Activated CD8-positive, alpha-beta T cell treated with anti-CD3 and anti-CD28 coated beads for 36 hours (primary cell): ENCODE measurements at regions not wholly inside any gene's neighbourhood (a gene's known extent, or its start where the extent isn't known, plus 50 kb on each side); places are given as distances from the start of the nearest gene placed in this dataset.

Experiments
- ATAC-seq: fragments of 200-7000 bp; cut with Tn5 transposase; one replicate; pipeline ENCODE4 v1.10.0; 2021; ENCODE audit warnings: mild to moderate bottlenecking, moderate library complexity
- CTCF ChIA-PET: fragments of 350-600 bp; sonication (Branson Sonifier 250); formaldehyde crosslinking; loops from one replicate; lab custom pipeline; 2021; ENCODE audit warnings: antibody characterized with exemption; lab: Charles Lee
- POLR2A ChIA-PET: fragments of 350-600 bp; sonication (Branson Sonifier 250); formaldehyde crosslinking; loops from one replicate; lab custom pipeline; 2021; ENCODE audit warnings: antibody characterized with exemption; lab: Charles Lee
- DNase-seq: peaks from one replicate; pipeline ENCODE4 v3.0.0-alpha.2; 2020
- H3K27ac Mint-ChIP-seq: one replicate; pipeline ENCODE4 v1.8.0; 2021; ENCODE audit warnings: mild to moderate bottlenecking, mixed read lengths
- H3K27me3 Mint-ChIP-seq: one replicate; pipeline ENCODE4 v1.8.0; 2021; ENCODE audit warnings: mixed read lengths
- H3K36me3 Mint-ChIP-seq: one replicate; pipeline ENCODE4 v1.8.0; 2021; ENCODE audit warnings: low read depth, mixed read lengths
- H3K4me1 Mint-ChIP-seq: one replicate; pipeline ENCODE4 v1.8.0; 2021; ENCODE audit warnings: low read depth, mixed read lengths
- H3K4me3 Mint-ChIP-seq: one replicate; pipeline ENCODE4 v1.8.0; 2021; ENCODE audit warnings: mild to moderate bottlenecking, moderate library complexity, mixed read lengths
- H3K9me3 Mint-ChIP-seq: one replicate; pipeline ENCODE4 v1.8.0; 2021; ENCODE audit warnings: mixed read lengths
- CTCF ChIP-seq: fragments of 200-600 bp; IDR thresholded peaks from one replicate; pipeline ENCODE4 v1.8.0; 2022; ENCODE audit warnings: antibody characterized with exemption, mild to moderate bottlenecking
- intact Hi-C: fragments of 100-400 bp; cut with micrococcal nuclease; formaldehyde crosslinking; loops from one replicate; pipeline ENCODE4 v1.10.0; 2022

- no peaks in the 10 kb centered on the region for H3K36me3 Mint-ChIP-seq
- DNase-seq (no peak), ATAC-seq (no peak)
- no peak overlapping the region for H3K27ac Mint-ChIP-seq
- H3K4me1 Mint-ChIP-seq = no peaks in the 10 kb centered on the region
- H3K4me3 Mint-ChIP-seq = no peak overlapping the region
- CTCF ChIA-PET = no interaction called here
- intact Hi-C loops = no loop called here
- H3K9me3 Mint-ChIP-seq = peaks cover 1% of the 10 kb centered on the region
- no peaks in the 10 kb centered on the region for H3K27me3 Mint-ChIP-seq
- POLR2A ChIA-PET = no interaction called here
- TF ChIP-seq CTCF = no peak
These were observed 348.9 kb downstream of the HRH4 start for GRCh38 chr18:24809173-24809950.

- POLR2A ChIA-PET = no interaction called here
- intact Hi-C loops = no loop called here
- DNase-seq (no peak), ATAC-seq (no peak)
- CTCF ChIA-PET = interaction anchor here (0.6 kb wide), 1 partner anchor 1827 kb away, joined by 3 read pairs; no protein-coding TSS in a partner anchor
- TF ChIP-seq CTCF = no peak
- Mint-ChIP-seq H3K27ac (no peak overlapping the region), H3K27me3 (no peaks in the 10 kb centered on the region), H3K4me1 (no peaks in the 10 kb centered on the region), H3K4me3 (no peak overlapping the region), H3K9me3 (peaks cover 1% of the 10 kb centered on the region), H3K36me3 (no peaks in the 10 kb centered on the region)
These were observed 350.3 kb downstream of the HRH4 start for GRCh38 chr18:24810561-24811305.

GRCh38 chr18:24811950-24812681 is 351.7 kb downstream of the HRH4 start:
- Mint-ChIP-seq H3K27ac (no peak overlapping the region), H3K36me3 (no peaks in the 10 kb centered on the region), H3K4me3 (no peak overlapping the region), H3K4me1 (no peaks in the 10 kb centered on the region), H3K9me3 (peaks cover under 1% of the 10 kb centered on the region), H3K27me3 (no peaks in the 10 kb centered on the region)
- TF ChIP-seq CTCF = no peak
- ATAC-seq = no peak
- DNase-seq = no peak
- POLR2A ChIA-PET = no interaction called here
- intact Hi-C loops = no loop called here
- CTCF ChIA-PET = no interaction called here

- POLR2A ChIA-PET = no interaction called here
- H3K27ac Mint-ChIP-seq = no peak overlapping the region
These were observed 354.1 kb downstream of the HRH4 start for GRCh38 chr18:24814521-24814920.

More at GRCh38 chr18:24814521-24814920, 354.1 kb downstream of the HRH4 start:
- intact Hi-C loops = no loop called here
- H3K9me3 Mint-ChIP-seq = no peaks in the 10 kb centered on the region
- no peak for TF ChIP-seq CTCF
- CTCF ChIA-PET = no interaction called here
- H3K4me3 Mint-ChIP-seq = no peak overlapping the region
- ATAC-seq (no peak), DNase-seq (no peak)
- H3K27me3 Mint-ChIP-seq = no peaks in the 10 kb centered on the region
- H3K4me1 Mint-ChIP-seq = no peaks in the 10 kb centered on the region
- H3K36me3 Mint-ChIP-seq = no peaks in the 10 kb centered on the region
